ENCODE measurements at regions not wholly inside any gene's neighbourhood (a gene's known extent, or its start where the extent isn't known, plus 50 kb on each side); places are given as distances from the start of the nearest gene placed in this dataset.

GRCh38 chr13:26488236-26489003 lies 69.1 kb upstream of the WASF3 start:
- TF ChIP-seq TAF1 (IDR thresholded peaks at IDR 0.05; ENCODE audit: low read depth), result no peak
- TF ChIP-seq TCF12 (IDR thresholded peaks at IDR 0.05; ENCODE audit: low read depth), result no peak
- no peak for TF ChIP-seq REST (IDR thresholded peaks at IDR 0.05; ENCODE audit: low read depth)
- TF ChIP-seq EP300 (IDR thresholded peaks at IDR 0.05; ENCODE audit: borderline replicate concordance), result no peak
- TF ChIP-seq YY1 (IDR thresholded peaks at IDR 0.05; ENCODE audit: low read depth), result no peak
- no peak for TF ChIP-seq MAX (IDR thresholded peaks at IDR 0.05)
- TF ChIP-seq FOXM1 (IDR thresholded peaks at IDR 0.05; ENCODE audit: borderline replicate concordance, low read depth), result no peak

Data from Ishikawa (cell line).